Thyroid gland (tissue), 4 donors: ENCODE measurements at regions not wholly inside any gene's neighbourhood (a gene's known extent, or its start where the extent isn't known, plus 50 kb on each side); places are given as distances from the start of the nearest gene placed in this dataset.

Source experiments
- DNase-seq, 2 donors: peaks; one replicate each; pipeline ENCODE4 v3.0.0-alpha.2; 2019
- H3K27ac ChIP-seq, 3 donors: fragments of 200-600 bp; sonication (generic); 1 replicate in 2 of 3; 2 replicates in 1 of 3; pipeline ENCODE4 v1.5.1; 2016 to 2019; ENCODE audit warnings: mild to moderate bottlenecking in 1 of 3, moderate library complexity in 1 of 3
- H3K27me3 ChIP-seq: fragments of 200-600 bp; sonication (generic); one replicate; pipeline ENCODE4 v1.5.1; 2019
- H3K36me3 ChIP-seq, 2 donors: fragments of 200-600 bp; sonication (generic); one replicate each; pipeline ENCODE4 v1.5.1; 2016 to 2019
- H3K4me1 ChIP-seq, 2 donors: fragments of 200-600 bp; sonication (generic); one replicate each; pipeline ENCODE4 v1.5.1; 2017 to 2019
- H3K4me3 ChIP-seq, 3 donors: fragments of 200-600 bp; sonication (generic); replicated peaks in 1 of 3; 1 replicate in 2 of 3; 2 replicates in 1 of 3; pipeline ENCODE4 v1.5.1; 2016; ENCODE audit warnings: mild to moderate bottlenecking in 1 of 3
- H3K9me3 ChIP-seq: fragments of 200-600 bp; sonication (generic); one replicate; pipeline ENCODE4 v1.5.1; 2017
- POLR2A ChIP-seq, 2 donors: fragments of 450-650 bp; IDR thresholded peaks; one replicate each; pipeline ENCODE4 v1.6.1; 2017; ENCODE audit warnings: antibody characterized with exemption in 2 of 2, mild to moderate bottlenecking in 2 of 2, moderate library complexity in 1 of 2
- WGBS, 2 donors: methylation state at CpG; one replicate each; pipeline ENCODE4 v1.1.5; 2017; 5-methylcytosine and 5-hydroxymethylcytosine counted together
- intact Hi-C: fragments of 100-400 bp; cut with DNase I; formaldehyde crosslinking; loops from one replicate; pipeline ENCODE4 v1.15.1; 2023
- TF ChIP-seq, protein P1 (sequence below), 6 experiments: fragments of 200-600 bp in 3 of 6; fragments of 450-650 bp in 3 of 6; sonication (generic) in 3 of 6; IDR thresholded peaks; one replicate each; pipeline ENCODE4 v1.5.1; 2016 to 2019; ENCODE audit warnings: antibody characterized with exemption in 6 of 6, mild to moderate bottlenecking in 2 of 6, inconsistent platforms in 1 of 6, moderate library complexity in 1 of 6

DNA sequence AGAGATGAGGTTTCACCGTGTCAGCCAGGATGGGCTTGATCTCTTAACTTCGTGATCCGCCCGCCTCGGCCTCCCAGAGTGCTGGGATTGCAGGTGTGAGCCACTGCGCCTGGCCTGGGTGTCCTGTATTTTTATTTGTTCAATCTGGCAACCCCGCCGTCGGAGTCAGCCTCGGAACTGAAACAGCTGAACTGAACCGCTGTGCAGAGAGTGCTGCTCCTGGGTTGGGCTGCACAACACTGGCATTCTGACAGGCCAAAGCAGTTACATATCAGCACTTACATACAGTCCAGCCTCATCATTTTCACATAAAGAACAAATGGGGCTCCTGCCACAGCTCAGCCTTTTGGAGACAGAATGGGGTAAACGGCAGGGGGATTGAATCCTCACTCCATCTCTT lies 185.6 kb downstream of the C9orf50 start:
- WGBS, 2 donors: 70 to 81% methylated on average over 12 of the region's 12 CpGs
- Histone ChIP-seq H3K4me1 (peaks cover 39 to 65% of the 10 kb centered on the region in 2 donors), H3K9me3 (no peaks in the 10 kb centered on the region), H3K27me3 (no peaks in the 10 kb centered on the region), H3K27ac (peak overlapping the region; percentile 95 to 100 (median 95)), H3K4me3 (no peak overlapping the region), H3K36me3 (no peaks in the 10 kb centered on the region)
- TF ChIP-seq, protein P1, sequence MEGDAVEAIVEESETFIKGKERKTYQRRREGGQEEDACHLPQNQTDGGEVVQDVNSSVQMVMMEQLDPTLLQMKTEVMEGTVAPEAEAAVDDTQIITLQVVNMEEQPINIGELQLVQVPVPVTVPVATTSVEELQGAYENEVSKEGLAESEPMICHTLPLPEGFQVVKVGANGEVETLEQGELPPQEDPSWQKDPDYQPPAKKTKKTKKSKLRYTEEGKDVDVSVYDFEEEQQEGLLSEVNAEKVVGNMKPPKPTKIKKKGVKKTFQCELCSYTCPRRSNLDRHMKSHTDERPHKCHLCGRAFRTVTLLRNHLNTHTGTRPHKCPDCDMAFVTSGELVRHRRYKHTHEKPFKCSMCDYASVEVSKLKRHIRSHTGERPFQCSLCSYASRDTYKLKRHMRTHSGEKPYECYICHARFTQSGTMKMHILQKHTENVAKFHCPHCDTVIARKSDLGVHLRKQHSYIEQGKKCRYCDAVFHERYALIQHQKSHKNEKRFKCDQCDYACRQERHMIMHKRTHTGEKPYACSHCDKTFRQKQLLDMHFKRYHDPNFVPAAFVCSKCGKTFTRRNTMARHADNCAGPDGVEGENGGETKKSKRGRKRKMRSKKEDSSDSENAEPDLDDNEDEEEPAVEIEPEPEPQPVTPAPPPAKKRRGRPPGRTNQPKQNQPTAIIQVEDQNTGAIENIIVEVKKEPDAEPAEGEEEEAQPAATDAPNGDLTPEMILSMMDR (IDR thresholded peaks at IDR 0.05): no peak
- TF ChIP-seq POLR2A (IDR thresholded peaks at IDR 0.05): no peak
- intact Hi-C loops: no loop called here
- DNase-seq: peak; percentile 40 to 63

DNA sequence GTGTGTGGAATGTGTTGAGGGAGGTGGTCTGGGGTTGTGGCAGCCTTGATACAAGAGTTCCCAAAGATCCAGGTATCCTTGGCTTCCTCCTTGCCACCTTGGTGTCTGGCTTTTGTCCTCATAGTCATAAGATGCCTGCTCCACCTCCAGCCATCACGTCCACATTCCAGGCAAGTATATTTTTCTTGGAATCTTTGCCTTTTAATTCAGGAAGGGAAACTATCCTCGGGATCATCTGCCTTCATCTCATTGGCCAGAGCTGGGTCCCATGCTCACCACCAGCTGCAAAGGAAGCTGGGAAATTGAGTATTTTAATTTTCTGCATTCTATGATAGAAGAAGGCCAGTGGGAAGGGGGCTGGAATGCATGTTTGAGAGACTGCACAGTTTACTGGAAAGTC lies 186.7 kb downstream of the C9orf50 start:
- H3K4me3 ChIP-seq: no peak overlapping the region
- intact Hi-C loops: no loop called here
- no peak for DNase-seq
- H3K36me3 ChIP-seq: no peaks in the 10 kb centered on the region
- H3K4me1 ChIP-seq: peaks cover 39 to 65% of the 10 kb centered on the region in 2 donors
- H3K27me3 ChIP-seq: no peaks in the 10 kb centered on the region
- 66 to 70% methylated on average over 2 of the region's 2 CpGs for WGBS, 2 donors
- H3K27ac ChIP-seq: peak overlapping the region; percentile 63 to 97 (median 78)
- H3K9me3 ChIP-seq: no peaks in the 10 kb centered on the region
- TF ChIP-seq, protein P1 (IDR thresholded peaks at IDR 0.05): no peak
- no peak for TF ChIP-seq POLR2A (IDR thresholded peaks at IDR 0.05)

- H3K36me3 ChIP-seq: no peaks in the 10 kb centered on the region
- H3K9me3 ChIP-seq: no peaks in the 10 kb centered on the region
- H3K4me1 ChIP-seq: peaks cover 37 to 62% of the 10 kb centered on the region in 2 donors
- H3K4me3 ChIP-seq: no peak overlapping the region
- TF ChIP-seq, protein P1 (IDR thresholded peaks at IDR 0.05): peak in 2 of 6 experiments; percentile 7 to 44
- TF ChIP-seq POLR2A (IDR thresholded peaks at IDR 0.05): peak; percentile 1 to 92
- peak; percentile 100 for DNase-seq
- 29 to 32% methylated on average over 14 to 15 of the region's 15 CpGs for WGBS, 2 donors
- intact Hi-C loops: no loop called here
- H3K27me3 ChIP-seq: no peaks in the 10 kb centered on the region
- peak overlapping the region; percentile 87 to 97 (median 97) for H3K27ac ChIP-seq
Observed at GRCh38 chr9:129432297-129433154, 188.4 kb downstream of the C9orf50 start.

DNA sequence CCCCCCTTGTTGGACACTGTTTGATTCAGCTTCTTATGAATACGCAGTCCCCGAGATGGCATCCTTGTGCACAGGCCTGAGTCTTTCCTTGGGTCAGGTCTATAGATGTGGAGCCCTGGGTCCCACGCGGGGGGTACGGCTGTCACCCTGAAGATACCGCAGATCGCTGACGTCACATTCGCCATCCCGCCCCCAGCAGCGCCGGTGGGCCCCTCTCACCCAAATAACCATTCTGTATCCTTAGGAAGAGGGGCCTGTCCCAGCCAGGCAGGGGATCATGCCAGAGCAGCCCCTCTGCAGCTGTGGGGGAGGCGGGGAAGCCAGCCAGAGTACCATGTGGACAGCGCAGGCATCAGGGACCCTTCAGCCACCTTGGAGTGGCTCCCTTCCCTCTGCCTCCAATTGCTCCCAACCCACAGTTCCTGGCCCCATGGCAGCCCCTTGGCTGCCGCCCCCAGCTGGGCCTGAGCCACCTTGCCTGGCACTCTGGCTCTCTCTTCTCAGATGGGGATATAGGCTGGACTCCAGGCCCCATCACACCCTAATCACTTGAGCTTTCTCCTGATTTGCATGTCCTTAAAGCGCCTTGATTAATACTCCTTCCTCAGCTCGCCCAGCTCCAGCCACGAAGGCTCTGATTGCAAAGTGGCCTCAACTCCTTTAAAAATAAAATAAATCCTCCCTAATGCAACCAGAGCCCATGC lies 189.8 kb downstream of the C9orf50 start:
- 84 to 85% methylated on average over 17 to 18 of the region's 18 CpGs for WGBS, 2 donors

More for the DNA sequence above, 189.8 kb downstream of the C9orf50 start:
- H3K36me3 ChIP-seq: no peaks in the 10 kb centered on the region
- TF ChIP-seq POLR2A (IDR thresholded peaks at IDR 0.05): no peak
- TF ChIP-seq, protein P1 (IDR thresholded peaks at IDR 0.05): no peak
- intact Hi-C loops: no loop called here
- H3K4me3 ChIP-seq: no peak overlapping the region
- H3K4me1 ChIP-seq: peaks cover 34 to 48% of the 10 kb centered on the region in 2 donors
- H3K9me3 ChIP-seq: no peaks in the 10 kb centered on the region
- H3K27ac ChIP-seq: peak overlapping the region; percentile 87 to 97 (median 97)
- no peaks in the 10 kb centered on the region for H3K27me3 ChIP-seq
- no peak for DNase-seq
